GM12878 (cell line): ENCODE measurements at regions not wholly inside any gene's neighbourhood (a gene's known extent, or its start where the extent isn't known, plus 50 kb on each side); places are given as distances from the start of the nearest gene placed in this dataset.

Source experiments
- ATAC-seq: fragments of 200-7000 bp; cut with Tn5 transposase; 3 replicates; pipeline ENCODE4 v1.9.1; 2020; ENCODE audit warnings: mild to moderate bottlenecking, moderate library complexity
- BruUV-seq: library from RNA; stranded (reverse); fragments of 400-500 nt; replicated peaks from 2 replicates; lab custom pipeline; 2021; lab: Mats Ljungman, UMichigan
- CTCF ChIA-PET: fragments of 300-600 bp; sonication (Branson Sonifier 250); formaldehyde crosslinking; extraction: SDS; loops from one replicate; lab custom pipeline; 2021; ENCODE audit warnings: inconsistent platforms; lab: Yijun Ruan, JAX
- POLR2A ChIA-PET: fragments of 350-600 bp; formaldehyde crosslinking; extraction: SDS; loops from one replicate; lab custom pipeline; 2021; ENCODE audit warnings: inconsistent platforms; lab: Charles Lee
- RAD21 ChIA-PET: fragments of 300-600 bp; sonication (Branson Sonifier 250); formaldehyde crosslinking; loops from one replicate; lab custom pipeline; 2023; ENCODE audit warnings: antibody characterized with exemption; ENCODE audit not compliant: unreplicated experiment; lab: Charles Lee
- SMC1A ChIA-PET: fragments of 300-600 bp; sonication (Branson Sonifier 250); formaldehyde crosslinking; loops from one replicate; lab custom pipeline; 2023; ENCODE audit not compliant: unreplicated experiment, uncharacterized antibody; lab: Charles Lee
- DNase-seq: peaks from one replicate; pipeline ENCODE4 v3.0.0-alpha.2; 2011; ENCODE audit warnings: low read depth, low spot score
- FAIRE-seq: peaks from 3 replicates; lab custom pipeline; 2011; peaks lifted over from hg19 to GRCh38; lab: Jason Lieb, UNC
- H2AFZ ChIP-seq: 2 replicates; pipeline ENCODE4 v1.6.0; 2011; ENCODE audit warnings: low read depth, low read length, control low read depth; ENCODE audit not compliant: control insufficient read depth
- H3K27ac ChIP-seq: 2 replicates; pipeline ENCODE4 v1.5.1; 2011; ENCODE audit warnings: control low read depth; ENCODE audit not compliant: control insufficient read depth, insufficient read depth
- H3K27me3 ChIP-seq, 2 experiments: replicated peaks in 1 of 2; 2 replicates each; pipeline versions ENCODE4 v1.6.0 to v1.6.1; 2011; ENCODE audit warnings: low read length in 1 of 2; ENCODE audit not compliant: control insufficient read depth in 2 of 2, insufficient read depth in 2 of 2
- H3K36me3 ChIP-seq, 2 experiments: 2 replicates each; pipeline ENCODE4 v1.5.1; 2011; ENCODE audit warnings: low read length in 1 of 2; ENCODE audit not compliant: control insufficient read depth in 2 of 2, insufficient read depth in 2 of 2
- H3K4me1 ChIP-seq: 2 replicates; pipeline ENCODE4 v1.6.1; 2011; ENCODE audit warnings: mild to moderate bottlenecking, low read length, moderate library complexity, mixed read lengths; ENCODE audit not compliant: control insufficient read depth, insufficient read depth
- H3K4me2 ChIP-seq: 2 replicates; pipeline ENCODE4 v1.6.0; 2011; ENCODE audit warnings: control low read depth; ENCODE audit not compliant: control insufficient read depth, insufficient read depth
- H3K4me3 ChIP-seq: fragments of 200-600 bp; sonication (generic); 2 replicates; pipeline ENCODE4 v1.5.1; 2016
- H3K79me2 ChIP-seq: 2 replicates; pipeline ENCODE4 v1.6.0; 2011; ENCODE audit warnings: low read length; ENCODE audit not compliant: control insufficient read depth, insufficient read depth
- H3K9ac ChIP-seq: 2 replicates; pipeline ENCODE4 v1.8.0; 2011; ENCODE audit warnings: low read length, control low read depth, mixed read lengths; ENCODE audit not compliant: control insufficient read depth, insufficient read depth
- H3K9me3 ChIP-seq: replicated peaks from 3 replicates; pipeline ENCODE4 v1.5.1; 2011; ENCODE audit warnings: mild to moderate bottlenecking, low read length; ENCODE audit not compliant: control insufficient read depth, insufficient read depth
- H4K20me1 ChIP-seq: 2 replicates; pipeline ENCODE4 v1.6.0; 2011; ENCODE audit not compliant: control insufficient read depth, insufficient read depth
- BCL11A ChIP-seq: IDR thresholded peaks from 2 replicates; pipeline ENCODE4 v1.6.1; 2011; ENCODE audit warnings: low read depth, low read length
- CBX3 ChIP-seq: fragments of 200-600 bp; sonication (generic); IDR thresholded peaks from 2 replicates; pipeline ENCODE4 v1.6.1; 2016; ENCODE audit warnings: low read depth, borderline replicate concordance
- CHD4 ChIP-seq: fragments of 200-600 bp; sonication (generic); IDR thresholded peaks from 2 replicates; pipeline ENCODE4 v1.6.1; 2016; ENCODE audit warnings: mild to moderate bottlenecking
- CREB1 ChIP-seq: IDR thresholded peaks from 2 replicates; pipeline ENCODE4 v1.6.1; 2012; ENCODE audit warnings: low read depth, mild to moderate bottlenecking, inconsistent platforms
- FOS ChIP-seq: IDR thresholded peaks from 3 replicates; pipeline ENCODE4 v1.6.1; 2011; ENCODE audit warnings: borderline replicate concordance; ENCODE audit not compliant: insufficient read length; ENCODE audit errors: extremely low read depth
- KDM1A ChIP-seq: fragments of 200-600 bp; sonication (generic); IDR thresholded peaks from 2 replicates; pipeline ENCODE4 v1.6.1; 2016; ENCODE audit warnings: borderline replicate concordance
- LARP7 ChIP-seq: fragments of 450-650 bp; IDR thresholded peaks from 2 replicates; pipeline ENCODE4 v1.6.1; 2017; ENCODE audit warnings: mild to moderate bottlenecking
- PAX5 ChIP-seq: IDR thresholded peaks from 2 replicates; pipeline ENCODE4 v1.6.1; 2011; ENCODE audit warnings: low read depth, low read length, borderline replicate concordance
- POLR2A ChIP-seq: IDR thresholded peaks from 2 replicates; pipeline ENCODE4 v1.6.1; 2011; ENCODE audit warnings: low read depth, mild to moderate bottlenecking, low read length
- ZNF207 ChIP-seq: fragments of 450-650 bp; IDR thresholded peaks from 2 replicates; pipeline ENCODE4 v1.6.1; 2014; ENCODE audit warnings: antibody characterized with exemption, mild to moderate bottlenecking, borderline replicate concordance
- ZNF274 ChIP-seq: IDR thresholded peaks from one replicate; pipeline ENCODE4 v1.8.0; 2011; ENCODE audit not compliant: insufficient read length, insufficient read depth
- WGBS: methylation state at CpG from one replicate; pipeline ENCODE4 v1.1.6; 2016; ENCODE audit warnings: low lambda C conversion rate; ENCODE audit not compliant: insufficient replicate concordance, insufficient coverage; ENCODE audit errors: missing lambda C conversion rate; 5-methylcytosine and 5-hydroxymethylcytosine counted together
- in situ Hi-C: fragments of 300-500 bp; cut with MboI; formaldehyde crosslinking; loops from 9 replicates; pipeline ENCODE4 v1.14.3; 2018; ENCODE audit warnings: mixed read lengths
- intact Hi-C: fragments of 100-400 bp; cut with micrococcal nuclease; formaldehyde crosslinking; loops from one replicate; pipeline ENCODE4 v1.14.2; 2022; ENCODE audit not compliant: unreplicated experiment
- TF ChIP-seq, protein P1 (sequence below): fragments of 450-650 bp; formaldehyde crosslinking; IDR thresholded peaks from 2 replicates; pipeline ENCODE4 v1.4.0; 2020; ENCODE audit warnings: mild to moderate bottlenecking, moderate library complexity

DNA sequence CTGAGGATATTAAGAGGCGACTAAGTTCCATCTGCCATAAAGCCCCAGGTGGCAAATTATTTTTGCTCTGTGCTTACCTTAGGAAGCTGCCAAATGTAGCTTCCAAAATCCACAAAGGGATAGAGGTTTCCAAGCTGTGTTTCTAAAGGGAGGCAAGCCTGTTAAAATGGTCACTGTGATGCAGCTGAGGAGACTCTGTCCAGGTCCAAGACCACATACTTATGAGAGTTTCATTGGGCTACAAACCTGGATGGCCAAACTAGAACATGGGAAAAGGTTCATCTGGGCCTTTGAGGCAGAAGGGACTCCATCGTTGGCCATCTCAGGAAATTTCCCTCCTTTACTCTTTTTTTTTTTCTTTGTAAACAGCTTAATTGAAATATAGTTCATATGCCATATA, 306.9 kb upstream of the FGF13 start (continued):
- TF ChIP-seq LARP7, result no peak

DNA sequence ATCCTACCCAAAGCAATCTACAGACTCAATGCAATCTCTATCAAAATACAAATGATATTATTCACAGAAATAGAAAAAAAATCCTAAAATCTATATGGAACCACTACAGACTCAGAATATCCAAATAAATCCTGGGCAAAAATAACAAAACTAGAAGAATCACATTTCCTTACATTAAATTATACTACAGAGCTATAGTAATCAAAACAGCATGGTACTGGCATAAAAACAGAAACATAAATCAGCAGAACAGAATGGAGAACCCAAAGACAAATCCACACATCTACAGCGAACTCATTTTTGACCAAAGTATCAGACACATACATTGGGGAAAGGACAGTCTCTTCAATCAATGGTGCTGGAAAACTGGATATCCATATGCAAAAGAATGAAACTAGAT, 304.1 kb upstream of the FGF13 start:
- RAD21 ChIA-PET, result no interaction called here
- no peaks in the 10 kb centered on the region for H3K27me3 ChIP-seq
- no peak for ATAC-seq
- BruUV-seq, result no TSS peak
- no peak overlapping the region for H3K4me2 ChIP-seq
- H2AFZ ChIP-seq, result no peak overlapping the region
- H3K4me1 ChIP-seq, result no peaks in the 10 kb centered on the region
- no peak for TF ChIP-seq ZNF274
- TF ChIP-seq CREB1, result no peak
- TF ChIP-seq PAX5, result no peak
- TF ChIP-seq CHD4, result no peak
- TF ChIP-seq BCL11A, result no peak
- TF ChIP-seq FOS, result no peak
- TF ChIP-seq POLR2A, result no peak
- no peak for TF ChIP-seq CBX3
- no peak for TF ChIP-seq ZNF207
- intact Hi-C loops, result no loop called here
- CTCF ChIA-PET, result no interaction called here
- H3K9ac ChIP-seq, result no peak overlapping the region
- H3K79me2 ChIP-seq, result no peaks in the 10 kb centered on the region
- POLR2A ChIA-PET, result no interaction called here
- H3K27ac ChIP-seq, result no peak overlapping the region
- FAIRE-seq, result no peak
- no peaks in the 10 kb centered on the region for H3K9me3 ChIP-seq
- no peak overlapping the region for H3K4me3 ChIP-seq
- DNase-seq, result no peak
- H4K20me1 ChIP-seq, result no peaks in the 10 kb centered on the region
- in situ Hi-C loops, result no loop called here
- no peaks in the 10 kb centered on the region for H3K36me3 ChIP-seq
- SMC1A ChIA-PET, result no interaction called here
- WGBS, result 52% methylated on average over 1 of the region's 1 CpG

DNA sequence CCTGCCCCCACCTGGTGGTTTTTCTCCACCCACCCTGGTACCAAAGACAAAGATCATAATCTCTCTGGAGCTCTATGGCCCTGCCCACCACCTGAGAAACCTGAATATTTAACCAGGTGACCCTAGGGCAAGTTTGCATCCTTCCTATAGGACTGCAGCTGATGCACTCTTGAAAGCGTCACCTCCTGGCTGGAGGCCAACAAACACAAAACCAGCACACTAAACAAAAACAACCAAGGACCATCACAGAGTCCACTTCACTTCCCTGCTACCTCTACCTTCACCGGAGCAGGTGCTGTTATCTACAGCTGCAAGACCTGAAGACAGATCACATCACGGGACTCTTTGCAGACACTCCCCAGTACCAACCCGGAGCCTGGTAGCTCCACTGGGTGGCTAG, 296.7 kb upstream of the FGF13 start:
- POLR2A ChIA-PET, result no interaction called here
- DNase-seq (no peak), FAIRE-seq (no peak), ATAC-seq (no peak)
- Histone ChIP-seq H3K79me2 (no peaks in the 10 kb centered on the region), H3K9ac (no peak overlapping the region), H3K4me2 (no peak overlapping the region), H4K20me1 (no peaks in the 10 kb centered on the region), H3K36me3 (no peaks in the 10 kb centered on the region), H3K4me1 (no peaks in the 10 kb centered on the region), H3K9me3 (no peaks in the 10 kb centered on the region), H3K27ac (no peak overlapping the region), H2AFZ (no peak overlapping the region), H3K4me3 (no peak overlapping the region), H3K27me3 (no peaks in the 10 kb centered on the region)
- intact Hi-C loops (no loop called here), in situ Hi-C loops (no loop called here)
- SMC1A ChIA-PET, result no interaction called here
- BruUV-seq, result no TSS peak
- RAD21 ChIA-PET, result no interaction called here
- CTCF ChIA-PET, result no interaction called here
- WGBS, result 39% methylated on average over 4 of the region's 4 CpGs
- no peak for TF ChIP-seq KDM1A
- TF ChIP-seq, protein P1, sequence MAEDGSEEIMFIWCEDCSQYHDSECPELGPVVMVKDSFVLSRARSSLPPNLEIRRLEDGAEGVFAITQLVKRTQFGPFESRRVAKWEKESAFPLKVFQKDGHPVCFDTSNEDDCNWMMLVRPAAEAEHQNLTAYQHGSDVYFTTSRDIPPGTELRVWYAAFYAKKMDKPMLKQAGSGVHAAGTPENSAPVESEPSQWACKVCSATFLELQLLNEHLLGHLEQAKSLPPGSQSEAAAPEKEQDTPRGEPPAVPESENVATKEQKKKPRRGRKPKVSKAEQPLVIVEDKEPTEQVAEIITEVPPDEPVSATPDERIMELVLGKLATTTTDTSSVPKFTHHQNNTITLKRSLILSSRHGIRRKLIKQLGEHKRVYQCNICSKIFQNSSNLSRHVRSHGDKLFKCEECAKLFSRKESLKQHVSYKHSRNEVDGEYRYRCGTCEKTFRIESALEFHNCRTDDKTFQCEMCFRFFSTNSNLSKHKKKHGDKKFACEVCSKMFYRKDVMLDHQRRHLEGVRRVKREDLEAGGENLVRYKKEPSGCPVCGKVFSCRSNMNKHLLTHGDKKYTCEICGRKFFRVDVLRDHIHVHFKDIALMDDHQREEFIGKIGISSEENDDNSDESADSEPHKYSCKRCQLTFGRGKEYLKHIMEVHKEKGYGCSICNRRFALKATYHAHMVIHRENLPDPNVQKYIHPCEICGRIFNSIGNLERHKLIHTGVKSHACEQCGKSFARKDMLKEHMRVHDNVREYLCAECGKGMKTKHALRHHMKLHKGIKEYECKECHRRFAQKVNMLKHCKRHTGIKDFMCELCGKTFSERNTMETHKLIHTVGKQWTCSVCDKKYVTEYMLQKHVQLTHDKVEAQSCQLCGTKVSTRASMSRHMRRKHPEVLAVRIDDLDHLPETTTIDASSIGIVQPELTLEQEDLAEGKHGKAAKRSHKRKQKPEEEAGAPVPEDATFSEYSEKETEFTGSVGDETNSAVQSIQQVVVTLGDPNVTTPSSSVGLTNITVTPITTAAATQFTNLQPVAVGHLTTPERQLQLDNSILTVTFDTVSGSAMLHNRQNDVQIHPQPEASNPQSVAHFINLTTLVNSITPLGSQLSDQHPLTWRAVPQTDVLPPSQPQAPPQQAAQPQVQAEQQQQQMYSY (CRISPR knock-in tag), result no peak
- TF ChIP-seq, all 136 proteins: peak for 0
